Adrenal gland (tissue), 5 donors: ENCODE measurements at regions not wholly inside any gene's neighbourhood (a gene's known extent, or its start where the extent isn't known, plus 50 kb on each side); places are given as distances from the start of the nearest gene placed in this dataset.
"Not testable (repeated sequence)": the region's sequence is repeated elsewhere in the genome, so short reads cannot be mapped to it uniquely, and the experiment has no call there.

Experiments used
- CTCF ChIP-seq, 6 experiments: fragments of 450-650 bp in 4 of 6; fragments of 200-600 bp in 2 of 6; sonication (generic) in 1 of 6; IDR thresholded peaks; 1 replicate in 5 of 6; 2 replicates in 1 of 6; pipeline versions ENCODE4 v1.5.1 to v1.8.0; 2016 to 2021; ENCODE audit warnings: antibody characterized with exemption in 6 of 6, mild to moderate bottlenecking in 2 of 6, moderate library complexity in 1 of 6
- POLR2A ChIP-seq, 2 donors: fragments of 450-650 bp; IDR thresholded peaks; one replicate each; pipeline ENCODE4 v1.6.1; 2017; ENCODE audit warnings: antibody characterized with exemption in 2 of 2, mild to moderate bottlenecking in 2 of 2, moderate library complexity in 1 of 2
- donor health status: DM: no; HTN: no; CAD: no.

DNA sequence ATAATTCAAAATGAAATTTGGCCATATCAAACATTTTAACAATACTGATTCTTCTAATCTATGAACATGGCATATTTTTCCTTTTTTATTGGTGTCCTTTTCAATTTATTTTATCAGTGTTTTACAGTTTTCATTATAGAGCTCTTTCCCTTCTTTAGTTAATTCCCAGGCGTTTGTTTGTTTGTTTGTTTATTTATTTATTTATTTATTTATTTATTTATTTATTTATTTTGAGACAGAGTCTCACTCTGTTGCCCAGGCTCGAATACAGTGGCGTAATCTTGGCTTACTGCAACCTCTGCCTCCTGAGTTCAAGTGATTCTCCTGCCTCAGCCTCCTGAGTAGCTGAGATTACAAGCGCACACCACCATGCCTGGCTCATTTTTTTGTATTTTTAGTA is 1049.4 kb upstream of the CDH6 start:
- not testable (repeated sequence) for TF ChIP-seq CTCF, POLR2A (IDR thresholded peaks at IDR 0.05)
